A673 (cell line): ENCODE measurements at regions not wholly inside any gene's neighbourhood (a gene's known extent, or its start where the extent isn't known, plus 50 kb on each side); places are given as distances from the start of the nearest gene placed in this dataset.
"Not testable (repeated sequence)": the region's sequence is repeated elsewhere in the genome, so short reads cannot be mapped to it uniquely, and the experiment has no call there.

Source experiments
- BruUV-seq: library from RNA; stranded (reverse); fragments of 400-500 nt; replicated peaks from 2 replicates; lab custom pipeline; 2021; lab: Mats Ljungman, UMichigan
- CTCF ChIA-PET: fragments of 300-600 bp; sonication (Branson Sonifier 250); formaldehyde crosslinking; loops from one replicate; lab custom pipeline; 2022; ENCODE audit warnings: antibody characterized with exemption; lab: Charles Lee
- POLR2A ChIA-PET: fragments of 300-600 bp; sonication (Branson Sonifier 250); formaldehyde crosslinking; loops from one replicate; lab custom pipeline; 2022; ENCODE audit warnings: antibody characterized with exemption; ENCODE audit not compliant: low non-redundant PET; lab: Charles Lee
- DNase-seq: peaks from one replicate; pipeline ENCODE4 v3.0.0-alpha.2; 2015; ENCODE audit warnings: low spot score
- H3K27ac ChIP-seq: fragments of 200-600 bp; sonication (generic); 2 replicates; pipeline ENCODE4 v1.5.1; 2016; ENCODE audit warnings: mixed run types, low read depth, mild to moderate bottlenecking, mixed read lengths, antibody characterized with exemption, low read length; ENCODE audit not compliant: poor library complexity, severe bottlenecking
- H3K27me3 ChIP-seq: fragments of 200-600 bp; sonication (generic); replicated peaks from 2 replicates; pipeline ENCODE4 v1.6.1; 2017; ENCODE audit warnings: mixed run types, low read depth, mild to moderate bottlenecking, mixed read lengths, antibody characterized with exemption, low read length; ENCODE audit not compliant: insufficient read depth, poor library complexity
- H3K36me3 ChIP-seq: fragments of 200-600 bp; sonication (generic); 2 replicates; pipeline ENCODE4 v1.6.1; 2016; ENCODE audit warnings: mixed run types, mild to moderate bottlenecking, mixed read lengths, antibody characterized with exemption, low read length; ENCODE audit not compliant: insufficient read depth, poor library complexity, severe bottlenecking
- H3K4me1 ChIP-seq: fragments of 200-600 bp; sonication (generic); 2 replicates; pipeline ENCODE4 v1.6.1; 2017; ENCODE audit warnings: mixed run types, mild to moderate bottlenecking, mixed read lengths, antibody characterized with exemption, low read length; ENCODE audit not compliant: insufficient read depth, poor library complexity, severe bottlenecking
- H3K4me3 ChIP-seq: fragments of 200-600 bp; sonication (generic); 2 replicates; pipeline ENCODE4 v1.5.1; 2016; ENCODE audit warnings: low read depth, mixed run types, mild to moderate bottlenecking, mixed read lengths, low read length; ENCODE audit not compliant: poor library complexity, severe bottlenecking
- H3K9me3 ChIP-seq: fragments of 200-600 bp; sonication (generic); 2 replicates; pipeline ENCODE4 v1.6.1; 2016; ENCODE audit warnings: mixed run types, low read depth, mild to moderate bottlenecking, mixed read lengths, antibody characterized with exemption, low read length; ENCODE audit not compliant: poor library complexity, severe bottlenecking
- EZH2 ChIP-seq: fragments of 200-600 bp; sonication (generic); IDR thresholded peaks from 2 replicates; pipeline ENCODE4 v1.6.1; 2017; ENCODE audit warnings: borderline replicate concordance, low read depth, mild to moderate bottlenecking, mixed read lengths, antibody characterized with exemption, low read length; ENCODE audit not compliant: poor library complexity, severe bottlenecking
- intact Hi-C: fragments of 100-400 bp; cut with micrococcal nuclease; formaldehyde crosslinking; loops from one replicate; pipeline ENCODE4 v1.10.0; 2022; ENCODE audit not compliant: unreplicated experiment
- TF ChIP-seq, protein P1 (sequence below): fragments of 300-800, 200-600 bp; sonication (generic); conservative IDR thresholded peaks from 2 replicates; pipeline ENCODE4 v1.5.1; 2017; ENCODE audit warnings: low read depth, mild to moderate bottlenecking, antibody characterized with exemption, low read length, moderate library complexity, mixed read lengths

- no peaks in the 10 kb centered on the region for H3K36me3 ChIP-seq
- no peaks in the 10 kb centered on the region for H3K27me3 ChIP-seq
- BruUV-seq, result no TSS peak
- DNase-seq, result no peak
- no peak overlapping the region for H3K27ac ChIP-seq
- H3K4me1 ChIP-seq, result no peaks in the 10 kb centered on the region
- no peak overlapping the region for H3K4me3 ChIP-seq
- no peak for TF ChIP-seq EZH2
- TF ChIP-seq, protein P1, sequence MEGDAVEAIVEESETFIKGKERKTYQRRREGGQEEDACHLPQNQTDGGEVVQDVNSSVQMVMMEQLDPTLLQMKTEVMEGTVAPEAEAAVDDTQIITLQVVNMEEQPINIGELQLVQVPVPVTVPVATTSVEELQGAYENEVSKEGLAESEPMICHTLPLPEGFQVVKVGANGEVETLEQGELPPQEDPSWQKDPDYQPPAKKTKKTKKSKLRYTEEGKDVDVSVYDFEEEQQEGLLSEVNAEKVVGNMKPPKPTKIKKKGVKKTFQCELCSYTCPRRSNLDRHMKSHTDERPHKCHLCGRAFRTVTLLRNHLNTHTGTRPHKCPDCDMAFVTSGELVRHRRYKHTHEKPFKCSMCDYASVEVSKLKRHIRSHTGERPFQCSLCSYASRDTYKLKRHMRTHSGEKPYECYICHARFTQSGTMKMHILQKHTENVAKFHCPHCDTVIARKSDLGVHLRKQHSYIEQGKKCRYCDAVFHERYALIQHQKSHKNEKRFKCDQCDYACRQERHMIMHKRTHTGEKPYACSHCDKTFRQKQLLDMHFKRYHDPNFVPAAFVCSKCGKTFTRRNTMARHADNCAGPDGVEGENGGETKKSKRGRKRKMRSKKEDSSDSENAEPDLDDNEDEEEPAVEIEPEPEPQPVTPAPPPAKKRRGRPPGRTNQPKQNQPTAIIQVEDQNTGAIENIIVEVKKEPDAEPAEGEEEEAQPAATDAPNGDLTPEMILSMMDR, result no peak
- intact Hi-C loops, result no loop called here
- CTCF ChIA-PET, result no interaction called here
- H3K9me3 ChIP-seq, result peaks cover 4% of the 10 kb centered on the region
- POLR2A ChIA-PET, result no interaction called here
Measured at GRCh38 chr10:83542774-83543411, 596.4 kb upstream of the GHITM start.

DNA sequence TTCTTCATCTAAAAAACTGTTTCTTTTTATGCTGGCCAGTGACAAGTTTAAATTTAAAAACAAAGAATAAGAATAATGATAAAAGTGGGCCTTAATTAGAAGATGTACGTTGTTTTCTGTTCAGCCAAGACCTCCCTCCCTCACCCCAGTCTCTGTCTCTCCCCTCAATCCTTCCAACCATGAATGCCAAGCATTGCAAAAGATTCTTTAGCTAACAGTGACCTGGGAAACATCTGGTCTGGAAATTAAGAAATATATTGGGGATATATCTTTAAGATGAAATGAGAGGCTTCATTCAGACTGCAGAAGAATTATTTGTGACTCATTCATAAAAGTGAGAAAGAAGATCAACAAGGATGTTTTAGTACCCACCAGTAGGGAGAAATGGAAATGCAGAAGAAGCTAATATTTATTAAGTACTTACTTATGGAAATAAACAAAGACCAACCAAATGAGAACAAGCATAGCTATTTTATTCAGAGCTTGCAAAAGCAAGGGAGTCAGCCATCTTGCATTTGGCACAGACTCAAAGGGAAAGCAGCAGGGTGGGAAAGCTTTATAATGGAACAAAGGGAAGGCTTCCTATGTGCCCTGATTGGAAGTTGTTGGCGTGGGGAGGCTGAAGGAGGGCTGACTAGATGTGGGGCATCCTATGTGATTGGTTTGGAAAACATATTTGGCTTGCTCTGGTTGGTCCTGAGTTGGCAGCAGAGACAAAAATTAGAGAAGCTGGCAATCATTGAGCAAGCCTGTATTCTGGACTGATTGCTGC lies 595.4 kb upstream of the GHITM start:
- no peaks in the 10 kb centered on the region for H3K36me3 ChIP-seq
- CTCF ChIA-PET, result no interaction called here
- POLR2A ChIA-PET, result no interaction called here
- H3K27me3 ChIP-seq, result no peaks in the 10 kb centered on the region
- H3K27ac ChIP-seq, result no peak overlapping the region
- no peak for TF ChIP-seq EZH2
- TF ChIP-seq, protein P1, result no peak
- peaks cover 6% of the 10 kb centered on the region for H3K9me3 ChIP-seq
- DNase-seq, result no peak
- H3K4me3 ChIP-seq, result no peak overlapping the region
- no TSS peak for BruUV-seq
- intact Hi-C loops, result no loop called here
- no peaks in the 10 kb centered on the region for H3K4me1 ChIP-seq

GRCh38 chr10:83545901-83546391 lies 593.4 kb upstream of the GHITM start:
- Histone ChIP-seq H3K27me3 (no peaks in the 10 kb centered on the region), H3K9me3 (peaks cover 6% of the 10 kb centered on the region), H3K4me1 (no peaks in the 10 kb centered on the region), H3K36me3 (no peaks in the 10 kb centered on the region), H3K27ac (no peak overlapping the region), H3K4me3 (no peak overlapping the region)
- BruUV-seq, result no TSS peak
- DNase-seq, result no peak
- intact Hi-C loops, result no loop called here
- CTCF ChIA-PET, result no interaction called here
- TF ChIP-seq EZH2, result no peak
- TF ChIP-seq, protein P1, result no peak
- POLR2A ChIA-PET, result no interaction called here

GRCh38 chr10:83551190-83551589 lies 588.1 kb upstream of the GHITM start:
- H3K27me3 ChIP-seq, H3K27ac ChIP-seq, H3K4me3 ChIP-seq, H3K4me1 ChIP-seq, BruUV-seq, CTCF ChIA-PET, H3K36me3 ChIP-seq, intact Hi-C loops, POLR2A ChIA-PET, DNase-seq: not testable (repeated sequence)
- peaks cover 16% of the 10 kb centered on the region for H3K9me3 ChIP-seq
